ENCODE measurements at regions not wholly inside any gene's neighbourhood (a gene's known extent, or its start where the extent isn't known, plus 50 kb on each side); places are given as distances from the start of the nearest gene placed in this dataset.

GRCh38 chr4:131052646-131053045, 1956.7 kb downstream of the C4orf33 start:
- H3K27me3 Mint-ChIP-seq, result no peaks in the 10 kb centered on the region
- POLR2A ChIA-PET, result no interaction called here
- Histone ChIP-seq H3K79me2 (ENCODE audit: control insufficient read depth, insufficient read depth, low read length) (no peaks in the 10 kb centered on the region), H3K9ac (ENCODE audit: low read length) (no peak overlapping the region), H3K4me2 (replicated peaks; ENCODE audit: low read depth, low read length, poor library complexity, severe bottlenecking) (no peak overlapping the region), H3K4me1 (ENCODE audit: control insufficient read depth in 2 of 2, insufficient read depth in 2 of 2, low read length in 2 of 2) (no peaks in the 10 kb centered on the region), H3K4me3 (ENCODE audit: control extremely low read depth in 1 of 5, extremely low read depth in 1 of 5, insufficient read depth in 1 of 5, low read depth in 2 of 5, low read length in 4 of 5) (no peak overlapping the region), H3K27ac (ENCODE audit: low read length in 2 of 2) (no peak overlapping the region), H3K36me3 (replicated peaks in 1 of 2; ENCODE audit: control extremely low read depth in 1 of 2, control insufficient read depth in 1 of 2, extremely low read depth in 1 of 2, insufficient read depth in 2 of 2, low read length in 1 of 2) (no peaks in the 10 kb centered on the region), H3K9me3 (ENCODE audit: control extremely low read depth in 1 of 3, control insufficient read depth in 2 of 3, insufficient read depth in 1 of 3, low read length in 2 of 3) (peaks cover 0 to 4% (median 0%) of the 10 kb centered on the region in 3 donors), H4K20me1 (ENCODE audit: control insufficient read depth, insufficient read depth, low read length, poor library complexity, severe bottlenecking) (no peaks in the 10 kb centered on the region), H3K27me3 (replicated peaks in 1 of 4; ENCODE audit: control extremely low read depth in 1 of 4, control insufficient read depth in 3 of 4, insufficient read depth in 4 of 4, low read length in 3 of 4) (no peaks in the 10 kb centered on the region), H2AFZ (ENCODE audit: insufficient read depth, low read depth, low read length, poor library complexity, severe bottlenecking) (no peak overlapping the region)
- TF ChIP-seq, protein P1, sequence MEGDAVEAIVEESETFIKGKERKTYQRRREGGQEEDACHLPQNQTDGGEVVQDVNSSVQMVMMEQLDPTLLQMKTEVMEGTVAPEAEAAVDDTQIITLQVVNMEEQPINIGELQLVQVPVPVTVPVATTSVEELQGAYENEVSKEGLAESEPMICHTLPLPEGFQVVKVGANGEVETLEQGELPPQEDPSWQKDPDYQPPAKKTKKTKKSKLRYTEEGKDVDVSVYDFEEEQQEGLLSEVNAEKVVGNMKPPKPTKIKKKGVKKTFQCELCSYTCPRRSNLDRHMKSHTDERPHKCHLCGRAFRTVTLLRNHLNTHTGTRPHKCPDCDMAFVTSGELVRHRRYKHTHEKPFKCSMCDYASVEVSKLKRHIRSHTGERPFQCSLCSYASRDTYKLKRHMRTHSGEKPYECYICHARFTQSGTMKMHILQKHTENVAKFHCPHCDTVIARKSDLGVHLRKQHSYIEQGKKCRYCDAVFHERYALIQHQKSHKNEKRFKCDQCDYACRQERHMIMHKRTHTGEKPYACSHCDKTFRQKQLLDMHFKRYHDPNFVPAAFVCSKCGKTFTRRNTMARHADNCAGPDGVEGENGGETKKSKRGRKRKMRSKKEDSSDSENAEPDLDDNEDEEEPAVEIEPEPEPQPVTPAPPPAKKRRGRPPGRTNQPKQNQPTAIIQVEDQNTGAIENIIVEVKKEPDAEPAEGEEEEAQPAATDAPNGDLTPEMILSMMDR (IDR thresholded peaks at IDR 0.05), result no peak
- TF ChIP-seq EZH2 (IDR thresholded peaks at IDR 0.05; ENCODE audit: borderline replicate concordance, insufficient read depth, low read depth, low read length, poor library complexity, severe bottlenecking), result no peak
- no peaks in the 10 kb centered on the region for H3K9me3 Mint-ChIP-seq (ENCODE audit: insufficient read depth)
- ATAC-seq (ENCODE audit: low read depth), result no peak
- no peak for DNase-seq
- H3K4me3 Mint-ChIP-seq, result no peak overlapping the region
- no peak overlapping the region for H3K27ac Mint-ChIP-seq
- intact Hi-C loops (cut with micrococcal nuclease), result no loop called here
- H3K4me1 Mint-ChIP-seq, result no peaks in the 10 kb centered on the region
- CTCF ChIA-PET, result no interaction called here
- WGBS (ENCODE audit: insufficient coverage), result no CpG with 5 or more reads among the region's 2 CpGs

DNA sequence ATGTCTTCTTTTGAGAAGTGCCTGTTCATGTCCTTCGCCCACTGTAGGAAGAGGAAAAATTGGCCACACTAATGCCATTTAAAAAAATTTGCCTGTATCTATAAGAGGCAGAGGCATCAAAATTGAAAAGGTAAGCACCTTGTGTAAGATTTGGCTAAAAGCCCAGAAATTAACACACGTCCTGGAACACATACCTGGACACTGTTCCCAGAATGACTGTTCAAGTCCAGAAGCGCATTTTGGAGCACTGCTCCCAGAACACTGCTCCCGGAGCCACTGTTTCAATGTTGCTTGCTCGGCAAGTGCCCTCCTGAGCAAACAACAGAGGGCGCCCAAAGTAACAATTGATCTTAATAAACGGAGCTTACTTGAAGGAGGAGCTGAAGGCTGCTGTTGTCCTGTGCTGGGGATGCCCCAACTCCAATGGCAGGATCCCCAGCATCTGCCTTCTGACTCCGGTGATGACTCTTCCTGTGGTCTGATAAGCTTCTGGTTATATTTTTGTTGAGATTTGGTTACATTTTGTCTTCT, 1958.6 kb downstream of the C4orf33 start:
- no peak overlapping the region for H3K4me3 ChIP-seq (ENCODE audit: control extremely low read depth in 1 of 5, extremely low read depth in 1 of 5, insufficient read depth in 1 of 5, low read depth in 2 of 5, low read length in 4 of 5)
- no peak for ATAC-seq (ENCODE audit: low read depth)
- CTCF ChIA-PET, result no interaction called here
- 89% methylated on average over 7 of the region's 8 CpGs for WGBS (ENCODE audit: insufficient coverage)
- no peaks in the 10 kb centered on the region for H3K27me3 ChIP-seq (replicated peaks in 1 of 4; ENCODE audit: control extremely low read depth in 1 of 4, control insufficient read depth in 3 of 4, insufficient read depth in 4 of 4, low read length in 3 of 4)
- POLR2A ChIA-PET, result no interaction called here
- no peaks in the 10 kb centered on the region for H4K20me1 ChIP-seq (ENCODE audit: control insufficient read depth, insufficient read depth, low read length, poor library complexity, severe bottlenecking)
- H3K79me2 ChIP-seq (ENCODE audit: control insufficient read depth, insufficient read depth, low read length), result no peaks in the 10 kb centered on the region
- no peaks in the 10 kb centered on the region for H3K4me1 ChIP-seq (ENCODE audit: control insufficient read depth in 2 of 2, insufficient read depth in 2 of 2, low read length in 2 of 2)
- H3K9ac ChIP-seq (ENCODE audit: low read length), result no peak overlapping the region
- no peaks in the 10 kb centered on the region for H3K4me1 Mint-ChIP-seq
- intact Hi-C loops (cut with micrococcal nuclease), result no loop called here
- DNase-seq, result no peak
- H3K27ac Mint-ChIP-seq, result no peak overlapping the region
- no peaks in the 10 kb centered on the region for H3K27me3 Mint-ChIP-seq
- no peaks in the 10 kb centered on the region for H3K36me3 ChIP-seq (replicated peaks in 1 of 2; ENCODE audit: control extremely low read depth in 1 of 2, control insufficient read depth in 1 of 2, extremely low read depth in 1 of 2, insufficient read depth in 2 of 2, low read length in 1 of 2)
- H3K4me3 Mint-ChIP-seq, result no peak overlapping the region
- H3K4me2 ChIP-seq (replicated peaks; ENCODE audit: low read depth, low read length, poor library complexity, severe bottlenecking), result no peak overlapping the region
- H3K9me3 Mint-ChIP-seq (ENCODE audit: insufficient read depth), result no peaks in the 10 kb centered on the region
- TF ChIP-seq, protein P1 (IDR thresholded peaks at IDR 0.05), result no peak
- TF ChIP-seq EZH2 (IDR thresholded peaks at IDR 0.05; ENCODE audit: borderline replicate concordance, insufficient read depth, low read depth, low read length, poor library complexity, severe bottlenecking), result no peak
- H2AFZ ChIP-seq (ENCODE audit: insufficient read depth, low read depth, low read length, poor library complexity, severe bottlenecking), result no peak overlapping the region
- H3K9me3 ChIP-seq (ENCODE audit: control extremely low read depth in 1 of 3, control insufficient read depth in 2 of 3, insufficient read depth in 1 of 3, low read length in 2 of 3), result peaks cover 0 to 4% (median 0%) of the 10 kb centered on the region in 3 donors
- H3K27ac ChIP-seq (ENCODE audit: low read length in 2 of 2), result no peak overlapping the region

Data from B cell (primary cell).